ENCODE measurements at regions not wholly inside any gene's neighbourhood (a gene's known extent, or its start where the extent isn't known, plus 50 kb on each side); places are given as distances from the start of the nearest gene placed in this dataset.

DNA sequence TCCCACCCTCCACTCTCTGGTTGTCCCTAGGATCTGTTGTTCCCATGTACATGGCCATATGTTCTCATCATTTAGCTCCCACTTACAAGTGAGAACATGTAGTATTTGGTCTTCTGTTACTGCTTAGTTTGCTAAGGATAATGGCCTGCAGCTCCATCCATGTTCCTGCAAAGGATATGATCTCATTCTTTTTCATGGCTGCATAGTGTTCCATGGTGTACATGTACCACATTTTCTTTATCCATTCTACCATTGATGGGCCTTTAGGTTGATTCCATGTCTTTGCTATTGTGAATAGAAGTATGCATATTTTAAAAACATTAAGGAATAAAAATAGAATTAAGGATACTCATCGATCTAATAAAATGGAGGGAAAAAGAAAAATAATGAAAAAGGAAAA, 278.4 kb downstream of the MBNL1 start:
- intact Hi-C loops (cut with DNase I), result no loop called here

GRCh38 chr3:152549263-152549662, 280.5 kb downstream of the MBNL1 start:
- TF ChIP-seq, protein P1, sequence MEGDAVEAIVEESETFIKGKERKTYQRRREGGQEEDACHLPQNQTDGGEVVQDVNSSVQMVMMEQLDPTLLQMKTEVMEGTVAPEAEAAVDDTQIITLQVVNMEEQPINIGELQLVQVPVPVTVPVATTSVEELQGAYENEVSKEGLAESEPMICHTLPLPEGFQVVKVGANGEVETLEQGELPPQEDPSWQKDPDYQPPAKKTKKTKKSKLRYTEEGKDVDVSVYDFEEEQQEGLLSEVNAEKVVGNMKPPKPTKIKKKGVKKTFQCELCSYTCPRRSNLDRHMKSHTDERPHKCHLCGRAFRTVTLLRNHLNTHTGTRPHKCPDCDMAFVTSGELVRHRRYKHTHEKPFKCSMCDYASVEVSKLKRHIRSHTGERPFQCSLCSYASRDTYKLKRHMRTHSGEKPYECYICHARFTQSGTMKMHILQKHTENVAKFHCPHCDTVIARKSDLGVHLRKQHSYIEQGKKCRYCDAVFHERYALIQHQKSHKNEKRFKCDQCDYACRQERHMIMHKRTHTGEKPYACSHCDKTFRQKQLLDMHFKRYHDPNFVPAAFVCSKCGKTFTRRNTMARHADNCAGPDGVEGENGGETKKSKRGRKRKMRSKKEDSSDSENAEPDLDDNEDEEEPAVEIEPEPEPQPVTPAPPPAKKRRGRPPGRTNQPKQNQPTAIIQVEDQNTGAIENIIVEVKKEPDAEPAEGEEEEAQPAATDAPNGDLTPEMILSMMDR (IDR thresholded peaks at IDR 0.05), result no peak
- no peak for TF ChIP-seq POLR2A (IDR thresholded peaks at IDR 0.05)
- intact Hi-C loops (cut with DNase I), result no loop called here

More for the DNA sequence above, 278.4 kb downstream of the MBNL1 start:
- no peaks in the 10 kb centered on the region for H3K9me3 ChIP-seq
- no peak overlapping the region for H3K27ac ChIP-seq
- no peaks in the 10 kb centered on the region for H3K36me3 ChIP-seq
- TF ChIP-seq, protein P1 (IDR thresholded peaks at IDR 0.05), result no peak
- TF ChIP-seq POLR2A (IDR thresholded peaks at IDR 0.05), result no peak
- 93 to 100% methylated on average over 1 of the region's 1 CpG for WGBS, 2 donors
- H3K4me1 ChIP-seq, result no peaks in the 10 kb centered on the region
- no peak for DNase-seq
- no peaks in the 10 kb centered on the region for H3K27me3 ChIP-seq
- H3K4me3 ChIP-seq, result no peak overlapping the region

GRCh38 chr3:152550284-152550683, 281.6 kb downstream of the MBNL1 start:
- intact Hi-C loops (cut with DNase I), result no loop called here
- no peaks in the 10 kb centered on the region for H3K27me3 ChIP-seq
- TF ChIP-seq POLR2A (IDR thresholded peaks at IDR 0.05), result no peak
- TF ChIP-seq, protein P1 (IDR thresholded peaks at IDR 0.05), result no peak
- WGBS, 2 donors, result 82 to 88% methylated on average over 1 of the region's 1 CpG
- no peak for DNase-seq
- no peaks in the 10 kb centered on the region for H3K4me1 ChIP-seq
- H3K27ac ChIP-seq, result no peak overlapping the region
- no peak overlapping the region for H3K4me3 ChIP-seq
- H3K36me3 ChIP-seq, result no peaks in the 10 kb centered on the region
- H3K9me3 ChIP-seq, result no peaks in the 10 kb centered on the region

More at GRCh38 chr3:152549263-152549662, 280.5 kb downstream of the MBNL1 start:
- H3K9me3 ChIP-seq, result no peaks in the 10 kb centered on the region
- no peak for DNase-seq
- H3K36me3 ChIP-seq, result no peaks in the 10 kb centered on the region
- no peaks in the 10 kb centered on the region for H3K4me1 ChIP-seq
- H3K27me3 ChIP-seq, result no peaks in the 10 kb centered on the region
- H3K27ac ChIP-seq, result no peak overlapping the region
- no peak overlapping the region for H3K4me3 ChIP-seq

DNA sequence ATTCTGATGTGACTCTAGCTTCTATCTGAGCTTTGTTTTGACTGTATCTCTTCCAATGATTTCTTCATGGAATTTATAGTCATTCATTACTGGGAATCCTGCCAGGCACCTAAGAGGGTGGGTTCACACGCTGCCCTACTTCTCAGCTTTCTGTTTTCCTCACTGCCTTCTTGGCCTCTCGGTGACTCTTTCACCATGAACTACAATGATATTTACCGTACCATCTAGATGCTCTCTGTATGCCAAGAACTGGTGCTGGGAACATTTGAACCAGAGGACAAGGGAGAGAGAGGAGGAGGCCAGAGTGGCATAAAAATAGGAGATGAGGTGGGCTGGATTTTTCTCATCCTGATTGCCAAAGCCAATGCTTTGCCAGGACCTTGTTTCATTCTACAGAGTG, 280.0 kb upstream of the P2RY1 start:
- H3K27ac ChIP-seq, result peak overlapping the region in 1 of 4 donors; percentile 52
- TF ChIP-seq, protein P1 (IDR thresholded peaks at IDR 0.05), result no peak
- no peak for TF ChIP-seq POLR2A (IDR thresholded peaks at IDR 0.05)
- no peaks in the 10 kb centered on the region for H3K27me3 ChIP-seq
- no peak overlapping the region for H3K4me3 ChIP-seq
- no peaks in the 10 kb centered on the region for H3K9me3 ChIP-seq
- WGBS, 2 donors, result 64 to 66% methylated on average over 3 of the region's 3 CpGs
- no peak for DNase-seq
- H3K4me1 ChIP-seq, result peaks cover 0 to 15% (median 5%) of the 10 kb centered on the region in 3 donors
- intact Hi-C loops (cut with DNase I), result no loop called here
- H3K36me3 ChIP-seq, result no peaks in the 10 kb centered on the region

DNA sequence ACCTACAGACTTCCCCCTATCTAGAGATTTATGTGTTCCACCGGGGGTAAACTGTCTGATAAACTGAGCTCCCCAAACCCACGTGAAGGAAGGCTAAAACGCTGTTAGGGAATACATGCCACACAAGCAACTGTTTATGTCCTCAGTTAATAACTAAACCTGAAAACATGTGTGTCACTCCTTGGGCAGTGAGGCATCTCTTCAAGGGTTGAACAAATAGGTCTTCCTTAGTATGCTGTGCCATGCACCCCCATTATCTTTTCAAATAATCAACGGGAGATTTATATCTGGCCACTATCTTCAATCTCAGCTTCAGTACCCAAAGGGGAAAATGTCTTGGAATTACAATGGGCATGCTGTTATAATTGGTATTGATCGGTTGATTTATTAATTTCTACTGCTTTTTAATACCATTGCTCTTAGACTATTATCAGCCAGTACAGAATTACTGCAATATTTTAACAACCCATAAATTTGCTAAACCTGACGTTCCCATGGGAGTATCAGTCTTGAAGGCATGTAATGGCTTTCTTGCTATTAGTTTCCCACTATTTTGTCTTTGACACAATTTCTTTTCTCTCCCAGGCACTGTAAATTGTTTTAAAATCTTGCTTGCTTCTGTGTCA, 279.2 kb upstream of the P2RY1 start:
- no peaks in the 10 kb centered on the region for H3K9me3 ChIP-seq
- H3K36me3 ChIP-seq, result no peaks in the 10 kb centered on the region
- peaks cover 0 to 15% (median 5%) of the 10 kb centered on the region in 3 donors for H3K4me1 ChIP-seq
- intact Hi-C loops (cut with DNase I), result no loop called here
- peak overlapping the region in 1 of 4 donors; percentile 52 for H3K27ac ChIP-seq
- TF ChIP-seq POLR2A (IDR thresholded peaks at IDR 0.05), result no peak
- TF ChIP-seq, protein P1 (IDR thresholded peaks at IDR 0.05), result no peak
- WGBS, 2 donors, result 91 to 92% methylated on average over 6 of the region's 6 CpGs
- DNase-seq, result no peak
- no peak overlapping the region for H3K4me3 ChIP-seq
- no peaks in the 10 kb centered on the region for H3K27me3 ChIP-seq

Measured in esophagus squamous epithelium (tissue), 5 donors.